Heart left ventricle (tissue), 16 donors: ENCODE measurements at regions not wholly inside any gene's neighbourhood (a gene's known extent, or its start where the extent isn't known, plus 50 kb on each side); places are given as distances from the start of the nearest gene placed in this dataset.
"Not testable (repeated sequence)": the region's sequence is repeated elsewhere in the genome, so short reads cannot be mapped to it uniquely, and the experiment has no call there.

Source experiments
- ATAC-seq, 4 donors: fragments of 200-7000 bp; cut with Tn5 transposase; one replicate each; pipeline ENCODE4 v1.9.1; 2020 to 2022; ENCODE audit warnings: moderate library complexity in 4 of 4, mild to moderate bottlenecking in 3 of 4, moderate number of reproducible peaks in 1 of 4
- DNase-seq, 5 donors: peaks; one replicate each; pipeline ENCODE4 v3.0.0-alpha.2; 2020
- H3K27ac ChIP-seq, 12 donors: fragments of 200-600 bp; sonication (generic) in 4 of 12; one replicate each; pipeline versions ENCODE4 v1.5.0 to v1.8.0; 2016 to 2022; ENCODE audit warnings: mild to moderate bottlenecking in 2 of 12
- H3K27me3 ChIP-seq, 9 donors: fragments of 200-600 bp; sonication (generic) in 2 of 9; one replicate each; pipeline versions ENCODE4 v1.5.1 to v1.8.0; 2016 to 2022; ENCODE audit warnings: mild to moderate bottlenecking in 3 of 9
- H3K36me3 ChIP-seq, 9 donors: fragments of 200-600 bp; sonication (generic) in 2 of 9; one replicate each; pipeline versions ENCODE4 v1.5.0 to v1.8.0; 2018 to 2022; ENCODE audit warnings: mild to moderate bottlenecking in 2 of 9
- H3K4me1 ChIP-seq, 12 donors: fragments of 200-600 bp; sonication (generic) in 4 of 12; one replicate each; pipeline versions ENCODE4 v1.5.0 to v1.8.0; 2016 to 2022; ENCODE audit warnings: mild to moderate bottlenecking in 3 of 12
- H3K4me3 ChIP-seq, 12 donors: fragments of 200-600 bp; sonication (generic) in 4 of 12; one replicate each; pipeline versions ENCODE4 v1.5.0 to v1.8.0; 2017 to 2022; ENCODE audit warnings: mild to moderate bottlenecking in 9 of 12, moderate library complexity in 4 of 12
- H3K9me3 ChIP-seq, 12 donors: fragments of 200-600 bp; sonication (generic) in 4 of 12; one replicate each; pipeline versions ENCODE4 v1.5.0 to v1.8.0; 2016 to 2022; ENCODE audit warnings: mild to moderate bottlenecking in 1 of 12
- CTCF ChIP-seq, 12 donors: fragments of 200-600 bp; sonication (generic) in 4 of 12; IDR thresholded peaks; one replicate each; pipeline versions ENCODE4 v1.5.0 to v1.8.0; 2018 to 2022; ENCODE audit warnings: antibody characterized with exemption in 12 of 12, mild to moderate bottlenecking in 5 of 12
- POLR2A ChIP-seq, 2 donors: fragments of 450-650 bp; IDR thresholded peaks; one replicate each; pipeline ENCODE4 v1.6.1; 2017; ENCODE audit warnings: antibody characterized with exemption in 2 of 2, mild to moderate bottlenecking in 2 of 2, moderate library complexity in 2 of 2
- WGBS, 4 donors: extraction: QIAGEN DNeasy Blood & Tissue Kit in 2 of 4; methylation state at CpG; one replicate each; pipeline versions ENCODE4 v1.1.5 to v1.1.7; 2013 to 2018; 5-methylcytosine and 5-hydroxymethylcytosine counted together
- intact Hi-C, 10 donors: fragments of 100-400 bp; cut with DNase I; formaldehyde crosslinking; loops; one replicate each; pipeline versions ENCODE4 v1.11.1 to v1.14.2; 2022
- donor health status: ischemic (EF 13 %, LVEDD 7.1; RV severe dilation, severe dysfunction).
- donor health status: healthy with polysubstance abuse.
- donor health status: DM: no; HTN: yes; CAD: no.
- donor health status: DM: no; HTN: no; CAD: no.
- donor health status: ischemic (EF 25% LVEDD 6.9; RV normal size, moderate dysfunction).
- donor health status: ischemic (EF 25% LVEDD 5.7; RV mildly dilated, moderate dysfunction).
- donor health status: healthy.
- donor health status: DM: yes; HTN: yes; CAD: no.
- donor health status: ischemic (EF 35%, LVEDD 5.7; RV mildly dilated, moderate dysfunction).
- donor health status: nonischemic (EF 11% LVEDD 7.7; RV severe dilation, severe dysfunction).
- donor health status: DM: yes; HTN: yes; CAD: no.
- donor health status: PGD.
- donor health status: ischemic (EF 29% LVEDD 5.4; RV normal size, mild dysfunction).
- donor health status: nonischemic (EF 23%, LVEDD 6.1; RV moderate dilation, normal function).

DNA sequence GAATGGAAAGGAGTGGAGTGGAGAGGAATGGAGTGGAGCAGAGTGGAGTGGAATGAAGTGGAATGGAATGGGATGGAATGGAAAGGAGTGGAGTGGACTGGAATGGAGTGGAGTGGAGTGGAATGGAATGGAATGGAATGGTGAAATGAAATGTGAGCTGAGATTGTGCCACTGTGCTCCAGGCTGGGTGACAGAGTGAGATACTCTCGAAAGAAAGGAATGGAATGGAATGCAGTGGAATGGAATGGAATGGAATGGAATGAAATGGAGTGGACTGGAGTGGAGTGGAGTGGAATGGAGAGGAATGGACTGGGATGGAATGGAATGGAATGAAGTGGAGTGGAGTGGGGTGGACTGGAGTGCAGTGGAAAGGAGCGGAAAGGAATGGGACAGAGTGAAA is 605.2 kb downstream of the TP53TG3F start:
- H3K4me1 ChIP-seq, H3K36me3 ChIP-seq, H3K27ac ChIP-seq, intact Hi-C loops, H3K27me3 ChIP-seq, DNase-seq, H3K4me3 ChIP-seq: not testable (repeated sequence)
- peak in 3 of 4 donors; percentile 38 to 53 (median 51) for ATAC-seq
- peaks cover 0 to 27% (median 3%) of the 10 kb centered on the region in 12 donors for H3K9me3 ChIP-seq
- 65 to 72% (median 68%) methylated on average over 2 of the region's 2 CpGs for WGBS, 4 donors

DNA sequence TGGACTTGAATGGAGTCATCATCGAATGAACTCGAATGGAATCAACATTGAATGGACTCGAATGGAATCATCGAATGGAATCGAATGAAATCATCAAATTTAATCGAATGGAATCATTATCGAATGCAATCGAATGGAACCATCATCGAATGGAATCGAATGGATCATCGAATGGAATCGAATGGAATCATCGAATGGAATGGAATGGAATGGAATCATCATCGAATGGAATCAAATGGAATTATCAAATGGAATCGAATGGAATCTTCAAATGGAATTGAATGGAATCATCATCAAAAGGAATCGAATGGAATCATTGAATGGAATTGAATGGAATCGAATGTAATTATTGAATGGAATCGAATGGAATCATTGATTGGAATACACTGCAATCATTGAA is 610.3 kb downstream of the TP53TG3F start:
- H3K4me1 ChIP-seq, DNase-seq, H3K36me3 ChIP-seq, H3K27me3 ChIP-seq, ATAC-seq, intact Hi-C loops, H3K4me3 ChIP-seq, H3K27ac ChIP-seq: not testable (repeated sequence)
- WGBS, 4 donors: 79 to 85% (median 81%) methylated on average over 18 of the region's 18 CpGs
- peaks cover 0 to 47% (median 8%) of the 10 kb centered on the region in 12 donors for H3K9me3 ChIP-seq

DNA sequence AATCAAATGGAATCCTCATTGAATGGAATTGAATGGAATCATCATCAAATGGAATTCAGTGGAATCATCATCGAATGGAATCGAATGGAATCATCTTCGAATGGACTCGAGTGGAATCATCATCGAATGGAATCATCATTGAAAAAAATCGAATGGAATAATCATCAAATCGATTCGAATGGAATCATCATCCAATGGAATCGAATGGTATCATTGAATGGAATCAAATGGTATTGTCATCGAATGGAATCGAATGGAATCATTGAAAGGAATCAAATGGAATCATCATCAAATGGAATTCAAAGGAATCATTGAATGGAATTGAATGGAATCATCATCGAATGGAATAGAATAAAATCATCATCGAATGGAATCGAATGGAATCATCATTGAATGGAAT is 619.3 kb downstream of the TP53TG3F start:
- ATAC-seq: no peak
- H3K9me3 ChIP-seq: peaks cover 0 to 100% (median 66%) of the 10 kb centered on the region in 12 donors
- no peak for TF ChIP-seq POLR2A (IDR thresholded peaks at IDR 0.05)
- no peak for TF ChIP-seq CTCF (IDR thresholded peaks at IDR 0.05)
- no peak overlapping the region for H3K4me3 ChIP-seq
- no peaks in the 10 kb centered on the region for H3K4me1 ChIP-seq
- no peak for DNase-seq
- WGBS, 4 donors: 67 to 76% (median 74%) methylated on average over 14 of the region's 14 CpGs
- H3K27ac ChIP-seq: no peak overlapping the region
- H3K36me3 ChIP-seq: no peaks in the 10 kb centered on the region
- H3K27me3 ChIP-seq: no peaks in the 10 kb centered on the region
- intact Hi-C loops: no loop called here

DNA sequence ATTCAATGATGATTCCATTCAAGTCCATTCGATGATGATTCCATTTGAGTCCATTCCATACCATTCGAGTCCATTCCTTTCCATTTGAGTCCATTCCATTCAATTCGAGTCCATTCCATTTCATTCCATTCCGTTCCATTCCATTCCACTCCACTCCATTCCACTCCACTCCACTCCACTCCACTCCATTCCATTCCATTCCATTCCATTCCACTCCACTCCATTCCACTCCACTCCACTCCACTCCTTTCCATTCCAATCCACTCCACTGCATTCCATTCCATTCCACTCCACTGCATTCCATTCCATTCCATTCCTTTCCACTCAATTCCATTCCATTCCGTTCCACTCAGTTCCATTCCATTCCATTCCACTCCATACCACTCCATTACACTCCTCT is 625.6 kb downstream of the TP53TG3F start:
- H3K36me3 ChIP-seq, intact Hi-C loops, H3K4me1 ChIP-seq, H3K27me3 ChIP-seq, H3K27ac ChIP-seq, H3K4me3 ChIP-seq, DNase-seq: not testable (repeated sequence)
- 58 to 66% (median 59%) methylated on average over 5 of the region's 5 CpGs for WGBS, 4 donors
- H3K9me3 ChIP-seq: peaks cover 0 to 100% (median 53%) of the 10 kb centered on the region in 12 donors
- peak in 2 of 4 donors; percentile 32 to 78 for ATAC-seq

GRCh38 chr16:34095006-34095405 is 635.6 kb downstream of the TP53TG3F start:
- H3K4me3 ChIP-seq, H3K27ac ChIP-seq, ATAC-seq, intact Hi-C loops, H3K4me1 ChIP-seq, H3K36me3 ChIP-seq, H3K27me3 ChIP-seq, DNase-seq: not testable (repeated sequence)
- H3K9me3 ChIP-seq: peaks cover 0 to 85% (median 45%) of the 10 kb centered on the region in 12 donors
- 80 to 86% (median 84%) methylated on average over 14 of the region's 14 CpGs for WGBS, 4 donors

GRCh38 chr16:34096911-34097310 is 637.5 kb downstream of the TP53TG3F start:
- 65 to 70% (median 67%) methylated on average over 4 of the region's 4 CpGs for WGBS, 4 donors
- H3K27me3 ChIP-seq, H3K27ac ChIP-seq, H3K36me3 ChIP-seq, H3K4me1 ChIP-seq, H3K4me3 ChIP-seq, DNase-seq, intact Hi-C loops: not testable (repeated sequence)
- peak in 1 of 4 donors; percentile 57 for ATAC-seq
- H3K9me3 ChIP-seq: peaks cover 0 to 80% (median 36%) of the 10 kb centered on the region in 12 donors

- DNase-seq, H3K27me3 ChIP-seq, intact Hi-C loops, H3K4me3 ChIP-seq, H3K4me1 ChIP-seq, H3K36me3 ChIP-seq, ATAC-seq, H3K27ac ChIP-seq: not testable (repeated sequence)
- WGBS, 4 donors: 80 to 83% (median 80%) methylated on average over 3 of the region's 3 CpGs
- peaks cover 0 to 76% (median 33%) of the 10 kb centered on the region in 12 donors for H3K9me3 ChIP-seq
Observed at GRCh38 chr16:34097326-34097725, 637.9 kb downstream of the TP53TG3F start.

DNA sequence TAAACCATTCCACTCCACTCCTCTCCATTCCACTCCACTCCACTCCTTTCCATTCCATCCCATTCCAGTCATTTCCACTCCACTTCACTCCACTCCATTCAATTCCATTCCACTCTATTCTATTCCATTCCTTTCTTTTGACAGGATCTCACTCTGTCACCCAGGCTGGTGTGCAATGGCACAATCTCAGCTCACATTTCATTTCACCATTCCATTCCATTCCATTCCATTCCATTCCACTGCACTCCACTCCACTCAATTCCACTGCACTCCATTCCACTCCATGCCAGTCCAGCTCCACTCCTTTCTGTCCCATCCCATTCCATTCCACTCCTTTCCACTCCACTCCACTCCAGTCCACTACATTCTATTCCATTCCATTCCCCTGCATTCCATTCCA is 638.6 kb downstream of the TP53TG3F start:
- peak in 1 of 4 donors; percentile 29 for ATAC-seq
- H3K27ac ChIP-seq, DNase-seq, H3K36me3 ChIP-seq, H3K27me3 ChIP-seq, H3K4me1 ChIP-seq, intact Hi-C loops, H3K4me3 ChIP-seq: not testable (repeated sequence)
- H3K9me3 ChIP-seq: peaks cover 0 to 69% (median 30%) of the 10 kb centered on the region in 12 donors

GRCh38 chr16:34099028-34099427 is 639.6 kb downstream of the TP53TG3F start:
- H3K9me3 ChIP-seq: peaks cover 0 to 62% (median 25%) of the 10 kb centered on the region in 12 donors
- H3K36me3 ChIP-seq, DNase-seq, intact Hi-C loops, H3K27ac ChIP-seq, H3K27me3 ChIP-seq, H3K4me3 ChIP-seq, H3K4me1 ChIP-seq: not testable (repeated sequence)
- peak in 1 of 4 donors; percentile 22 for ATAC-seq
- 29 to 39% (median 34%) methylated on average over 2 of the region's 2 CpGs for WGBS, 4 donors
